Hematopoietic multipotent progenitor cell treated with erythropoietin and hydrocortisone succinate and interleukin-3 and kit ligand, for 6 days (in vitro differentiated cells): ENCODE measurements at regions not wholly inside any gene's neighbourhood (a gene's known extent, or its start where the extent isn't known, plus 50 kb on each side); places are given as distances from the start of the nearest gene placed in this dataset.
A peak's percentile ranks its signal among the peaks of the same experiment; 100 is the strongest.
"Not testable (repeated sequence)": the region's sequence is repeated elsewhere in the genome, so short reads cannot be mapped to it uniquely, and the experiment has no call there.

Source experiments
- DNase-seq: peaks from one replicate; pipeline ENCODE4 v3.0.0-alpha.2; 2015

GRCh38 chr14:61602003-61602732 is 93.1 kb upstream of the HIF1A start:
- DNase-seq = peak; percentile 9

DNA sequence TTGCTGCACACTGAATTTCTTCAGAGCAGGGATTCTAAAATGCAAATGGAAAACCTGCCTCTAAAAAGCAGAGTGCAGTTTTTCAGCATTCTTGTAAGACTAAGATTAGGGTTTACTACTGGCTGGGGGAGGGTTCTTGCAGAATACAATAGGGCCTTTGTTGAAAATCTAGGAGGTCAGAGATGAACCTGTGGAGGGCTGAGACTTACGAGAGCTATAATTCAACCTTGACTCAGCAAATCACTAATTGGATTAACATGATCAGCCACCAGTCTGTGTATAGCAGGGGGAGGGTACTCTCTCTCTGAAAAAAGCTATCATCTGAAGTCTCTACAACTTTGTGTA is 92.6 kb upstream of the HIF1A start:
- DNase-seq = no peak

DNA sequence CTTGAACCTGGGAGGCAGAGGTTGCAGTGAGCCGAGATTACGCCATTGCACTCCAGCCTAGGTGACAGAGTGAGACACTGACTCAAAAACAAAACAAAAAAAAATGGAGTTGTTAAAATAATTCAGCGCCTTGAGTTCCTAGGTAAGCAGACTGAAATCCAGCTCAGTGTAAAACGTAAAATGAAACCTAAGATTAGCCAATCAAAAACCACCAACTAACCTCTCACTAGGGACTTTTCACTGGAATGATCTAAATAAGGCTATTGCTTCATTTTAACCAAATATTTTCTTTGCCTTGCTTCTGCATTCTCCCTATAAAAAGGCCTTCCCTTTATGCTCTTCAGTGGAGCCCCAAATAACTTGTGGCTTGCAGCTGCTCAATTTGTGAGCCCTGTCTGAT is 91.6 kb upstream of the HIF1A start:
- DNase-seq = no peak

DNA sequence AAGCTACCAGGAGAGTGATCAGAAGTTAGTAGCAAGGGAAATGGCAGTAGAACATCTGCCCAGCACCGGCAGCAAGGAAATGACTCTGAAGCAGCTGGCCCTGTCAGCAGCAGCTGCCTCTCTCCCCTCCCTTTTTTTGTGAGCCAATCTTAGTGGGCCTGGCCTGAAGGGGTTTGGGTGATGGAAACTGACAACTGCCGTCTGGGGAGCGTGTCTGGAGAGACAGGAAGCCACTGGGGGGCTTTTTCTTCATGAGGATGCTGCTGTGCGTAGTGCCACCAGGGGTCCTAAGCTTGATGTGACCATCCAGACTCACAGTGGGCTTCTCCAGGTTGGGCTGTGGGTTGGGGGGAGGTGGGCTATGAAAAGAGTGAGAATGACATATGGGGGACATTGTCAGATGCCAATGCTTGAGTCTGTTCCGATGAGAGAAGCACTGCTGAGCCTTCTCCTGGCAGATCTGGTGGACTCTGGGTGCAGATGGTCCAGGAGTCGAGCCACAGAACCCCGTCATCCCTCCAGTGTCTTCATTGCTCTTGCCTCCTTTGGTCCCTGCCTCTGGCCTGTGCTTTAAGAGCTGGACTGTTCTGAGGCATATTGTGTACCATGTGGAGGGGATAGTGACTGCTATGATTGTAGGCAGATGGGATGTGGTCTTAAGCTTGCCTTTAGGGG is 87.6 kb upstream of the HIF1A start:
- DNase-seq = no peak

DNA sequence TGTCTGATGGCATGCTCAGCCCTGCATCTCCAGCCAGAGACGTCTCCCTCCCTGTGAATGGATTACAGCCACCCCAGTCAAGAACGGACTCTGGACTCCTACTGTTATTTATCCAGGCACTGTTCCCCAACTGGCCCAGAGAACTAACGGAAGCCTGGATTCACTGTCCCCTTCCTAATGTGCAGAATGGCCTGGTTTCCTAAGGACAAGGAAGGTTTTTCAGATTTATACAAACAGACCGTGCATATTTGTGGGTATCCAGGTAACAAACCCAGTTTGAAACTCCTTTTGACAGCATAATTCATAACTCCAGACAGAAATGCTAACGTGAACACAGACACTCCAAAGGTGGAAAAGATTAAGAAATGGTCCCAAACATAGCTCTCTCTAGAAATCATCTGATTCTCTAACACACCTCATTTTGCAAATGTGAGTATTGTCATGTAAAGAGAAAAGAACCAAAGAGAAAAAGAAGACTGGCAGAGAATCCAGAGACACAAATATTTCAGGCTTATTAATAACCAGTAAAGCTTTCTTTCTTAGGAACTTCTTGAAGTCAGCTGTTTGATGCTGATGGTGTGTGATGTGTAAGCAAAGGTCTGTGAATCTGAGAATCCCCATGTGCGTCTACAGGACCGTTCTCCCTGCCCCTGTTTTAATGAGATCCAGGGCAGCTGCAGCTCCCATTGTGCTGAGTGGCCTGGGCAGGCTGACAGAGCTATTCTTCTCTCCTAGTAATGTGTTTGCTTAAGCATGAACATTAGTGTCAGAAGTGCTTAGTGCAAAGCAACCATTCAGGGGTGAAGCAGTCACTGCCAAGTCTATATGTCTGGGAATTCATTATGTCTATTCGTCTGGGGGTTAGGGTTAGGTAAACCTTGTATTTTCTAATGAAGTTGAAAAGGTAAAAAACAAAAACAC is 86.8 kb upstream of the HIF1A start:
- DNase-seq = no peak

DNA sequence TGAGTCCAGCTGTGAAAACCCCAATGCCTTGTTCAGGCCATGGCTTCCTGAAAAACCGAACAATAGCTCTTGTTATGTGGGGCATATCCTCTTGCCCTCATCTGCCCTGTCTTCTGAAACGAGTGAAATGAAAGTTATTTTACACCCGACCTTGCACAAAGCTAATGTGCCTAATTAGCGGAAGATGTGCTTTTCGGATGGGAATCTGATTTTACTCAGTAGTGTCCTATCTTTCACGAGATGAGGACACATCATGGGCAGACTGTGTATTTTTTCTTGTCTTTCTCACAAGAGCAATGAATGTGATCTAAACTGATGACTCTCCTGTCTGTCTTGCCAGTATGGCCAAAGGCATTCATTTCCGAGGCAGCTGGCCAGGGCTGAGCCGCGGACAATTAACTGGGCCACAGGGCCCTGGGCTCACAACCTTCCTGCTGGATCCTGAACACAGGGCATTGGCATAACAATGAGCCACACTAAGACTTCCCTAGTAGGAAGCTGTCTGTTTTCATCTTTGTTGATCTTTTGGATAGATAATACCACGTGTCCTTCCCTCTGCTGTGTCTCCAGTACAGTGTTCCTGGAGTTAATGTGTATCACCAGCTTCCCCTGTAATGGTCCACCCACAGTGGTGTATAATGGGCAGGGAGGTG is 86.0 kb upstream of the HIF1A start:
- no peak for DNase-seq

DNA sequence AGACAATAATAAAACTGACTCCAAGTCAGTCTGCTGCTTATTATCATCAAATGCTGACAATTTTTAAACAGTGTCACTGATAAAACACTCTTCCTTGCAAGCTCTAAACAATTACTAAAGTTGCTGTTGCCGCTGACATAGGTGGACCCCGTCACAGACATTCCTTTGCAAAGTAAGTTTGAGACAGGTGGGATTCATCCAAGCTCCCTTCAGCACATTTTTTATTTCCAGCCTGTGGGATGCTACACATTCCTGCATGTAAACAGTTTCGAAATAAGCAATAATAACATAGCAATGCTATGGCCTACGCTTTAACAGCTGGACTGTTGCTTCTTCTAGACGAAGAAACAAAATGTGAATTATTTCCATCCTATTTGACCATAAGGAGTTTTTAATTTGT is 85.4 kb upstream of the HIF1A start:
- no peak for DNase-seq

DNA sequence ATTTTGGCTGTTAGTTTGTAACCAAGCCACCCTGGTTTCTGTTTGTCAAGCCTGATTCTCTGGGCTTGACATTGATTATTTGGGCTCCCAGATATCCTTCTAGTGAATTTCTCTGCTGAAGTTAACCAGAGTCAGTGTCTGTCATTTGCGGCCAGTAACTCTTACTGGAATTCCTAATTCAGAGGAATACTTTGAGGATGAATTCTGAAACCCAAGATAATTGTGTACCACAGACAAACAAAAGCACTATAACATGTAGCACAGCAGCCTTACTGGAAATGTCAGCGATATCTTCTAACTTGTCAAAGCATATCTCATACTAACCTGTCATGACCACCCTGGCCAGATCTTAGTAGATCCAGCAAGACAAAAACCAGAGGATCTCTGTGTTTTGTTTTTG is 84.4 kb upstream of the HIF1A start:
- DNase-seq = no peak

- DNase-seq = no peak
Measured at GRCh38 chr14:61611880-61612630, 83.3 kb upstream of the HIF1A start.

DNA sequence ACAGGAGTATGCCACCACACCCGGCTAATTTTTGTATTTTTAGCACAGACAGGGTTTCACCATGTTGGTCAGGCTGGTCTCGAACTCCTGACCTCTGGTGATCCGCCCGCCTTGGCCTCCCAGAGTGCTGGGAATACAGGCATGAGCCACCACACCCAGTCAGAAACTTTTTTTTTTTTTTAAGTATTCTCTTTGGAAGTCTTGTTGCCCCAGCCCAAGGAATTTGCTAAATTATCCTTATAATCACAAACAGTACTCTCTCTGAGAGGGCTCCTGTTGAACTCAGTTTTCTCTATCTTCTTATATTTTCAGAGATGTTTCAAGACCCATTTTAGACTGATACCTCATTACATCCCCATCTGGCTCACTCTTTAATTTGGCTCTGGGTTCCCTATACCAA is 82.3 kb upstream of the HIF1A start:
- not testable (repeated sequence) for DNase-seq

GRCh38 chr14:61614693-61615092 is 80.6 kb upstream of the HIF1A start:
- no peak for DNase-seq

DNA sequence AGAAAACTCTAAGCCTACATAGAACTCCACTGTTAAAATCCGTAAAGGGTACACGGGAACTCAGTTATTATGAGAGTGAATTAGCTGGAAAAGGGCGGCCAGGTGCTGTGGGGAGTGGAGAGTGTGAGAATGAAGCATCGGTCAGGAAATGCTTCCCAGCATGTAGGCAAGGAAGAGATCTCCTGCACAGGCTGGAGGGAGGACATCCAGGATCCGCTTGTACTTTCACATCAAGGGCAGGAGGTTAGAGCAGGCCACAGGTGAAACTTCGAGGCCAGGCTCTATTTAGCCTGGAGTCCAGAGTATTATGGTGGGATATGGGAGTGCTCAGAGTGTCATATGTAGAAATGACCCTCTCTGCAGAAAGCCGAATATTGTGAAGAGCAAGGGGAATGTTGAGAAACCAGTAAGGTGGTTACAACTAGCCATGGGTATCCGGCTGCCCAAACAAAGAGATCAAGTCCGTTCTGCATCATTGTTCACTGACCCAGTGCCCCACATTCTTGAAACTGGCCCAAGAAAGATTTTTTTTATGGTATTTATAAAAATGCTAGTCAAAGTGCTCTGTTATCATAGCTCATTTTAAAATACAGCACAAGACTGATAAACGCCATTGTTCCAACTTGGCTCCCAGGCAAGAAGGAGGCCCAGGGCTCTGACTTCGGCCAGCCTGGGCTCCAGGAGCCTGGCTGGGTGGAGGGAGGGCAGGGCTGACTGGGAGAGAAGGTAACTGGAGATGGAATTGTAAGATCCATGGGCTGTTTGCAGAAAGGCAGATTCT is 79.4 kb upstream of the HIF1A start:
- DNase-seq = no peak

GRCh38 chr14:61616524-61617185 is 78.7 kb upstream of the HIF1A start:
- no peak for DNase-seq

- DNase-seq = no peak
Measured at GRCh38 chr14:61618448-61618847, 76.9 kb upstream of the HIF1A start.

GRCh38 chr14:61619494-61619893 is 75.8 kb upstream of the HIF1A start:
- no peak for DNase-seq

DNA sequence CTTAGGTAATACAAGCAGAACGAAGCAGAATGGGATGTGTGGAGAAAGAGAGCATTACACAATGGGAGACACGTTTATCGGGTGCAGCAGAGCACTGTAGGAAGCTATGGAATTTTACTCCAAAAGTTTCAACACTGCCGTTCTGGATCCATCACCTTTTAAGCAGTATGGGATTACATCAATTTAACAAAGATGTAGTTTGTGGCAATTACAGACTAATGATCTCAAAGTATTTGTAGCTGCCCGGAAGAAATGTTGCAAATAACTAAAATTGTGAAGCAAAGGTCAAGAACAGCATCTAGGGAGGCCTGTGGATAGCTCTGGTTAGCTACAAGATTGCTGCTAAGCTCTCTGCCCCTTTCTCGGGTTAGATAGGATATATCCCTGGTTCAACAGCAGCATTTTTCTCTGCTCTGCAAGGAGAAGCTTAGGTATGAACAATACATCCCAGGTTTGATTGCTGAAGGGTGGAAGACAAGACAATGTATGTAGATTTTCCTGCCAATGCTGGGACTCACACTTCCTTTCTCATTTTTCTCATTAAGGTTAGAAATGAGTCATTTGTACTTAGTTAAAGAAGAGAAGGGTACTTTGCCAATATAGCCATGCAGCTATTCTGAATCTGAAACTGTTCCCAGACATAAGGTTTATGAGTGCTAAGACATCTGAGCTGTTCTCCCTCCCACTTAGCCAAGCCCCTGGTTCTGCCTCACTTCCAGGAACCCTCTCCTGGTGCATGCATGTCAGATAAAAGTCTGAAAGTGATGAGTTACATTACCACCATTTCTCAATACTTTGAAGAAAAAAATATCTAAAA is 75.0 kb upstream of the HIF1A start:
- no peak for DNase-seq

DNA sequence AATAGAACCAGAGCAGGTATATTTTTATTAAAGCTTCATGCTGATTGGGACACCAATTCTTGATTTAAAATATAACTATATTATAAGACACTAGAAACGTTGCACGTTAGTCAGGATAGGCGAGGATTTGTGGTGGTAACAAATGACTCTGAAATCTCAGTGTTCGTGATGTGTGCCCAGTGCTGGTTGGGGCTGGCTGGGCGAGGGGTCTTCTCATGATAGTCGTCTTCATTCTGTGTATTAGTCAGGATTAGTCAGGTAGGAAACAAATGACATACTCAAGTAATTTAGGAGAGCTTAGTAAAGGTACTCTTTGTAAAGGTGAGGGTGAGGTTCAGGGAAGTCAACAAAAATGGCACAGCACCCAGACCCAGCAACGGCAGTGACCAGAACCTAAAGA is 73.9 kb upstream of the HIF1A start:
- no peak for DNase-seq

DNA sequence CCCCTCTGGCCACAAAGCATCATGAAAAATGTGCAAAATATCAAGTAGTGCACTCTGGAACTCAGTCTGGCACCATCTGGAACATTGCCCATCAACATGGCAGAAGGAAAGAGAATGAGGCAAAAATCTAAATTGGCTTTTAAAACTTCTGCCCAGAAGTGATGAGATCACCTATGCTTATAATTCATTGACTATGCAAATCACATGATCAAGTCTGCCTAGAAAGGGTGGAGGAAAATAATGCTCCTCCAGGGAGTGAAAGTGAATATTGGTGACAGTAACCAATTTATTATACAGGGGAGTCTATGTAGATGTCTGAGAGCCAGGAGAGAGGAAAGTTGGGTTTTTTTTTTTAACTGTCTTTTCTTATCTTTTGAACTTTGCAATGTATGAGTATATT is 73.3 kb upstream of the HIF1A start:
- DNase-seq = no peak

- no peak for DNase-seq
Measured at GRCh38 chr14:61623927-61624326, 71.4 kb upstream of the HIF1A start.

DNA sequence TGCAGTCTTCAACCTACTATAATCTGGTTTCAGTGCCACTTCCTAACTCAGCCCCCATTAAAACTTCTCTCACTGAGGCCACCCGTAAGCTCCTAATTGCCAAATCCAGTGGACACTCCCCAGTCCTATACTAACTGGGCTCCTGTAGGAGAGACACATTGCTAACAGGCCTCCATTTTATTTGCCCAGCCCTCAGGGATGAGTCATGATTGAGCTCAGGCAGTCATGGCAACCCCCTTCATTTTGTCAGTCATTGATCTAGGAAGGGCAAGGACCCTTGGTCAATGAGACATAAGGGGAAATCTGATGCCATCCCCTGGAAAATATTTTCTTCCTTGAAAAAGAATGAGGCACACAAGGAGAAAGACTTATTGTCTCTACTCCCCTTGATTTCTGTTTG is 70.1 kb upstream of the HIF1A start:
- DNase-seq = no peak
